GM19372 (cell line): ENCODE measurements at regions not wholly inside any gene's neighbourhood (a gene's known extent, or its start where the extent isn't known, plus 50 kb on each side); places are given as distances from the start of the nearest gene placed in this dataset.
"Not testable (repeated sequence)": the region's sequence is repeated elsewhere in the genome, so short reads cannot be mapped to it uniquely, and the experiment has no call there.

ENCODE experiments used
- ATAC-seq: cut with Tn5 transposase; IDR thresholded peaks from one replicate; pipeline ENCODE4 v1.9.1; 2021; ENCODE audit warnings: mild to moderate bottlenecking, low read depth, moderate library complexity; ENCODE audit not compliant: unreplicated experiment

DNA sequence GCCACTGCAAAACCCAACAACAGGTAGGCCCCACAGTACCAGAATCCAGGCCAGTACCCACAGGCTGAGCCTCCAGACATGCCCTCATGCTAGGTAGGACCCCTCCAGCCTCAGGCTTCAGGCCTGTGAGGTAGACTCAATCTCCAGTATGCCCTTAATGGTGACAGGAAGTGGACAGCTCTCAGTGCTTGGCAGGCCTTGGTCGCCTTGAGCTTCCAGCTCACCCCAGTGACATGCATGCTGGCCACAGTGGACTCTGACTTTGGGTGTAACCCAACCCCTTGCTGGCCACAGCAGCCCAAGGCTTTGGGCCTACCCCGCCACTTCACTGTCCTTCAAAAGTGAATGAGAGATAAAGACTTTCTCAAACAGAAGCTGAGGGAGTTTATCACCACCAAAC, 324.2 kb downstream of the ANTXR2 start:
- no peak for ATAC-seq

DNA sequence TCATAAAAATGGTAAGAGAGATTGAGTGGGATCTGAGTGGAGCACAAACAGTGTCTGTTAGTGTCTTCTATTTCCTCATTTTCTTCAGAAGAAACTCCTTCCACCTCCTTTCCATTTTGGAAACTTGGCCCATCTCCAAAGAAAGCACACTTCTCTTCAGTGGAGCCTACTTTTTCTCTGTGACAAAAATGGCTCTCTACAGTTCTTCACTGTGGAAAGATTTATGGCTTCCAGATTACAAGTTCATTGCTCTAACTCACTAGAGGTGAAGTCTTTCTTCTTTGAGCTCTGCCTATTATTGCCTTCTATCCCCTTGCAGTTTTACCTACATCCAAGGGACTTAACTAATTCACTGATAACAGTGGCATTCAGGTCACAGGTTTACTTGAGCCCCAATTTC, 325.8 kb downstream of the ANTXR2 start:
- no peak for ATAC-seq

DNA sequence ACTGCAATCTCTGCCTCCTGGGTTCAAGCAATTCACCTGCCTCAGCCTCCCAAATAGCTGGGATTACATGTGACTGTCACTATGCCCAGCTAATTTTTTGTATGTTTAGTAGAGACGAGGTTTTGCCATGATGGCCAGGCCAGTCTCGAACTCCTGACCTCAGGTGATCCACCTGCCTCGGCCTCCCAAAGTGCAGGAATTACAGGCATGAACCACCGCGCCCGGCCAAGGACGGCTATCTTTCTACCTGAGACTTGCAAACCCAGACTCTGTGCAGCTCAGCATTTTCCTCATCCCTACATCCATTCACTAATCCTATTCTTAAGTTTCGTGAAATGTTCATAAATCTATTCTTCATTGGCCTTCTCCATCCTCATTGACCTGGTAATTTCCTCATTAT, 330.0 kb downstream of the ANTXR2 start:
- ATAC-seq, result no peak

DNA sequence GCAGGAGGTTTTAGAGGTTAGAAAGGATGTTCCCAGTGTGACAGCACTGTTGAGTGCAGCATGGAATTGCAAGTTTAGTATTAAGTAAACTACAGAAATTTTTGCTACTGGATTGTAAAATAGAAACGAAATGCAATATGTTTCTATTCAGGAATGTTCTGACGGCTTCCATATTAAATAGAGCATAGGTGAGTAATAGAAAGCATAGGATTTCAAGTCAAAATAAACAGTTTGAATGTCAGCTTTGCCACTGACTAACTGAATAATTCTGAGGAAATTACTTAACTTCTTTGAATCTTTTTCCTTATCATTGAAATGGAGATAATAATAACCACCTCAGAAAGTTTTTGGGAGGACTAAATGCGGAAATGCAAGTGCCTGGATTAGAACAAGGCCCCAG, 331.9 kb upstream of the GK2 start:
- no peak for ATAC-seq

DNA sequence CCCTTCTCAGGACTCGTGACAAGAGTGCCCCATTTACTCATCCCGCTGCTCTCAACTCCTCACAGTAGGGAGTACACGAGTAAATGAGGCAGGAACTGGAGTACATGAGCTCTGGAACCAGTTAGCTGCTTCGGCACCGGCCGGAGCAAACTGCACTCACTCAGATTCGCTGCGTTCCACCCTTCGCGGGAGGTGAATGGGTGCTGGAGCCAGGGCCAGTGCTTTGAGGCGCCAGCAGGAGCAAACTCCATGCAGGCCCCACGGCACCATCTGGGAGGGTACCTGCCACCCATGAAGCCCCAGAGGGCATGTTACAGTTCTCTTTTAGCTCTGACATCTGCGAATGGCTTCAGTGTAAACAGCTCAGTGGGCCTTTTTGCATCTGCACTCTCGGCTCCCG, 315.5 kb upstream of the GK2 start:
- ATAC-seq, result no peak

DNA sequence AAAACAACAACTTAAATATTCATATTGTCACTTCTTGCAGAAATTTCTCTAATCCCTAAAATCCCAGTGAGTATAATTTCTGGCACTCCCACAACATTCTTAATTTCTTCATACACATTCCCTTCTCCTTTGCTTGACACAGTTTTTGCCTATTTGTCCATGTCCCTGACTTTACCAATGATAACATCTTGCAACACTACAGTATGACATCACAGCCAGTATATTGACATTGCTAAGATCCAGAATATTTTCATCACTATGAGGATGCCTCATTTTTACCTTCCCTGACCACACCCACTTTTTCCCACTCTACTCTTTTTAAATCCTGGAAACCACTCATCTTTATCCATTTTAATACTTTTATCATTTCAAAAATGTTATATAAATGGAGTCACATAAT, 292.3 kb upstream of the GK2 start:
- no peak for ATAC-seq

DNA sequence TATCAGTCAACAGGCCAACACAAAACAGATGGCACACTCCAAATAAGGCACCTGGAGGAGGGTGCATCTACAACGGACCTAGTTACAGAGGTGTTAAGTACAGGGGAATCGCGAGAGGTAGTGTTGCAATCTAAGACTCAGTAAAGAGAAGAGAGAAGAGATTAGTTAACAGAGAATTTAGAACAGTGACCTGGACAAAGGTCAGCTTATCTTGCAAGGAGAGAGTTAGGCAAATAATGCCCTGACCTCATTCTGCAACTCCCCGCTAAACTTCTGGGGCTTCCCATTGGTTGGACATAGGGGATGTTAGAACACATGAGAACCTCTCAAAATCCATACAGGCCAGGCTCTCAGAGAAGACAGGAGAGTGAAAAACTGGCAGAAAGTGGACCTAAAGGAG, 289.4 kb upstream of the GK2 start:
- ATAC-seq, result no peak

DNA sequence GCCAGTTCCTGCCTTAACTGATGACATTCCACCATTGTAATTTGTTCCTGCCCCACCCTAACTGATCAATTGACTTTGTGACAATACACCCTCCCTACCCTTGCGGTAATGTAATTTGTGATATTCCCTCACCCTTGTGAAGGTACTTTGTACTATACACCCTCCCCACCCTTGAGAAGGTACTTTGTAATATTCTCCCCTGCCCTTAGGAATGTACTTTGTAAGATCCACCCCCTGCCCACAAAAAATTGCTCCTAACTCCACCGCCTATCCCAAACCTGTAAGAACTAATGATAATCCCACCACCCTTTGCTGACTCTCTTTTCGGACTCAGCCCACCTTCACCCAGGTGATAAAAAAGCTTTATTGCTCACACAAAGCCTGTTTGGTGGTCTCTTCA, 288.5 kb upstream of the GK2 start:
- not testable (repeated sequence) for ATAC-seq

DNA sequence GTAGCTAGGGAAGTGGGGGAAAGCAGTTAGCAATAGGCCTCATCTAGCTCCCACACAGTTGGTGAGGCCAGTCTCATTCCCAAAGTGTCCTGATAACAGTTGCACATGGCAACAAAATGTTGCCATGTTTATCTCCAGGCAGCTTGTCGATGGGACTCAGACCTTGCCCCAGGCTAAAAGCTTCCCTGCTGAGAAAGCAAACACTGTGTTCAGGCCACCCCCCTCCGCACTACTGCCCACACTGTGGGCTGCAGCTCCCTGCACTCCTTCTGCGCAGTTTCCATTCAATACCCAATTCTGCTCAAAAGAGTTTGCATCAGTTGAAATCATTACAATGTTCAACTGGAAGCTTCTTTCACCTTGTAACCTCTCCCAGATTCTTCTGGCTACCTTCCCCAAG, 287.8 kb upstream of the GK2 start:
- no peak for ATAC-seq

DNA sequence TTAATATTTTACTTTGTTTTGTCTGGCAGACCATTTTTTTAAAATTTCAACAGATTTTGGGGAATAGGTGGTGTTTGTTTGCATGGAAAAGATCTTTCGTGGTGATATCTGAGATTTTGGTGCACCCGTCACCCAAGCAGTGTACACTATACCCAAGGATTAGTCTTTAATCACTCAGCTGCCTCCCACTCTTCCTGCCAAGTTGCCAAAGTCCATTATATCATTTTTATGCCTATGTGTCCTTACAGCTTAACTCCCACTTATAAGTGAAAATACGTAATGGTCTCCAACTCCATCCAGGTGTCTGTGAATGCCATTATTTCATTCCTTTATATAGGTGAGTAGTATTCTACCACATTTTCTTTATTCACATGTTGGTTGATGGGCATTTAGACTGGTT, 281.7 kb upstream of the GK2 start:
- no peak for ATAC-seq

DNA sequence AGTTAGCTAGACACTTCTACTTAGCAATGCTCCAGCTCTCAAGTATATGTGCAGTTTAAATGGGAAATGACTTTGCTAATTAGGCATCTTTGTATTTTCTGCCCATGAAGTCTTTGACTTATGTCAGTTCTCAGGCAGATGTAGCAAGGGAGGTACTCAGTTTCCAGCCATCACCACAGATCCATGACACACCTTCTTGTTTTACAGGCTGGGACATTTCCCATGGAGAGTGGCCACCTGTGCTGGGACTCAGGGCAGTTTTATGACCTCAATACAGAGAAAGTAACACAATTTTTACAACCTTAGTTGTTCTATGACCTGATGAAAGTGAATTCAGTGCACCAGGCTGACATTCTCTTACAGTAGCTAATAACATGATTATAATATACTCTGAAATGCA, 280.7 kb upstream of the GK2 start:
- ATAC-seq, result no peak

DNA sequence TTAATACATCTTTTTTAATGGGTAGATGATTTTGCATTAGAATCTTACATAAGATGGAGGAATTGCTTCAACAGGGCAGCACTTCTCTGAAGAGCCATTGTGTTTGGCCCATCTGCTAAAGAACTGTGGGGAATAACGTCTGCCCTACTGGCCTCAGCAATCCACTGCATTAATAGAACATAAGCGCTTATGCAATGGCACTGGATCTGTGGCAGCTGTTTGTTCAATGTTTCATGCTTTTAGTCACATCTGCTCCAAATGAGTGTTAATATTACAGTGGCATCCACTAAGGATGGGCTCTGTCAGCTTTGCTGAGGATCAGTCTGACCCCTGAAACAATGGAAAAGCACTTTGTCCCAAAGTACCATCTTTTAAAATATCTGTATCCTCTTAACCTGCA, 279.0 kb upstream of the GK2 start:
- no peak for ATAC-seq

DNA sequence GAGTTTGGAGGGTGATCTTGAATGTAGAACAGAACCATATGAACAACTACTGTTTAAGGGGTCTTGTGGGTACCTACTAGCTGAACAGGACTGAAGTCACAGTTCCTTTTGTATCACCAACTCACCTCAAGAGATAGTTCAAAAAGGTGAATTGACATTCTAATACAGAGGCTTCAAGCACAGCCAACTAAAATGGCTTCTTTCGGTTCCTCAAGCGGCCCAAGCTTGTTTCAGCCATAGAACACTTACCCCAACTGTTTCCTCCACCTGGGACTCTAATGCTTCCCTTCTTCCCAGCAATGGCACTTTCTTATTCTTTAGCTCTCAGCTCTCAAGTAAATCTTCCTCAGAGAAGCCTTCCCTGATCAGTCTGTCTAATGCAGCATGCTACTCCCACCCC, 277.5 kb upstream of the GK2 start:
- ATAC-seq, result no peak

DNA sequence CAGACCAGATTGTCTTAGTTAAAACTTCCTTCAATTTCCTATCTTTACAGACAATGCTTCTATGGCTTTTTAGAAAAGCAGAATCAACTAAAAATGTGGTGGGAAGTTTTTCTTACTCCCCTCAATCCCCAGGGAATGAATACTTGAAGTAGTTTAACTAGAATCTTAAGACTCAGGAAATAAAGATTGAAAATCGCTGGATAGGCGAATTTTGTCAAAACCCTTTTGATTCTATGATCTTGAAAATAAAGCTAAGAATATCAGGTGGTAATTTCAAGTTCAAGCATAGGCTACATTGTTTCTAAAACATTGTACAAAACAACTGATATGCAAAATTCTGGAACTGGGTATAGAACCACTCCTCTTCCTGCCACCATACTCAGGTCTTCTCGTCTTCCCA, 276.5 kb upstream of the GK2 start:
- ATAC-seq, result no peak

DNA sequence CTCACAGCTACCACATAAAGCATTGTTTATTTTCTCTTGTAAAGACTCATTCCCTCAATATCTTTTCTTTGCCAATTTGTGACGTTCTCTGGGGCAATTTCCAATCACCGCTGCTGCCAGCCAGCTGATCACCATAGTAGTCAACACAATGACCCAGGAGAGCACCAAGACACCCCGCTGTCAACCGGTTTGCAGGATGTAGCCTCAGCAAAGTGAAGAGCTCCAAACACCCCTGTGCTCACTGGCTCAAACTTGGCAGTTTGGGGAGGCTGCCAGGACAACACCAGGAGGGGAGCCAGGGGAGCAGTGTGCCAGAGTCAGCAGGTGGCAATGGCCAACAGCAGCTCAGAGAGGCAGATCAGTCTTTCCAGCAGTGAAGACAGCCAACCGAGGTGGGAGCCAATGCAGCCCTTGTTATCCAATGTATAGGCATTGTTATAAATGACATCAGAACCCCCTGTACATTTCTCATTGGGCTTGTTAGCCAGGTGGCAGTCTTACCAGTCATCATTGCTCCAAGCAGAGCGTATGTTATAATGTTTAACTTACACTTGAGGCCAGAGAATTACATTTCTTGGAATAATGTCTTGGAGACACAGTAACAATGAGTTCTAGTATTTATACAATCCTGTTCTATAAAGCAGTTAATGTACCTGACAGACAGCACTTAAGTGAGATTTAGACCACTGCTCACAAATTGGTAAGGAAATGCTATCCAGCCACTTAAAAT, 274.9 kb upstream of the GK2 start:
- ATAC-seq, result no peak

DNA sequence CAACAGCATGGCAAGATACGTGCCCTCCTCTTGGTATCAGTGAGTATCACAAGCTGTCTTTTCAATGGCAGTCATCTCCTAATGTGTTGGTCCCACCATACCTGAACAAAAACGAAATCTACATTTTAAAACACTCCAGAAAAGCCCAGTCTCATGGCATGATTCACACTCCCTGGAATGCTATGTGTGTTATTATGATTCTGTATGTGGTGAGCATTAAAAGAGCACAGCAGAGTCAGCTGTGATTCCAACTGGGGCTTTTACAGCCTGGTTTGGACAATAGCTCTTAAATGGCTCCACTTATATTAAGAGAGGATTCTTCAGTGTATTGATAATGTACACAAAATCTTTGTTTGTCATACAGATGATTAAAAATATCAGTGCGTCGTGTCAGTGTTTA, 274.1 kb upstream of the GK2 start:
- ATAC-seq, result no peak

DNA sequence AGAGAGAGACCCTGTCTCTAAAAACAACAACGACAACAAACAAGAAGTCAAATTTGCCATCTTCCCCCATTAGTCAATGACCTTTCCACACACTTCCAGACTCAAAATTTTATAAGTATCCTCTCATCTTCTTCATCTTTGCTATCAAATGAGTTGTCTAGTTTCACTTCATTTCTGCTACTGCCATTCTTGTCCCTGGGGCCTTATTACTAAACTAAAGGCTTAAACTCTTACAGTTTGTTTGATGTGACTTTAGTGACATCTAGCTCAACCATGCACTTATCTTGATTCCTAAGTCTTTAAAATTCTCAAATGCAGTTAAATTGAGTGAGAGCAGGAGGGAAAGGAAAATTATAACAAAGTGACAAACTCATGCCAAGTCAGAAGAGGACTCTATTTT, 271.8 kb upstream of the GK2 start:
- no peak for ATAC-seq

DNA sequence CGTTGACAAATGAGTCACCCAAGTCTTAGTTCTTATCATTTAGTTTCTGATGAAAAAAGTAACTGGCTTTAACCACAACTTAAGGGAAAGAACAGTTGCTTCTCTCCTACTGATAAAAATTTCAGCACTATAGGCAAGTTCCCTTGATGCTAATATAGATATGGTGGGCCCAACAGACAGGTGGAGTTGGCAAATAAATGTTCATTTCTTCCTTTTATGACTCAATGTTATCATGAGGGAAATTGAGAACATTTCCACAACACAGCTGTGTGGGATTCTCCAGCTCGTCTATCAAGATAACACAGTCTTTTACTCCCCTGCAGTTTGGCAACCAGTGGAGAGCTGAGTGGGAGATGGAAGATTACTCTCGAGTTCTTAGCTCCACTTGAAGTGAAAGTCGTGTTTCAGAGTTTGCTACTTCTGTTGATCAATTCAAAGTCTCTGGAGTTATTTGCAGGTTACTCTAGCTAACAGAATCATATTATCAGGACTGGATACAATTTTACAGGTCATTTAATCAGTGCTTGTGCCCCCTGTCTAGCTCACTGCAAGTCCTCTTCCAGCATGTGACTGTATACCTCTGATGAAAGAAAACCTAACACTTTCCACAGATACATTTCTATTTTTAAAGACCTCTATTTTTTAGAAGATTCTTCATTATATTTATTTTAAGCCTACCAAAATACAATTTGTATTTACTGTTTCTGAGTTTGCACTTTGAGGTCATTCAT, 270.6 kb upstream of the GK2 start:
- ATAC-seq, result no peak

DNA sequence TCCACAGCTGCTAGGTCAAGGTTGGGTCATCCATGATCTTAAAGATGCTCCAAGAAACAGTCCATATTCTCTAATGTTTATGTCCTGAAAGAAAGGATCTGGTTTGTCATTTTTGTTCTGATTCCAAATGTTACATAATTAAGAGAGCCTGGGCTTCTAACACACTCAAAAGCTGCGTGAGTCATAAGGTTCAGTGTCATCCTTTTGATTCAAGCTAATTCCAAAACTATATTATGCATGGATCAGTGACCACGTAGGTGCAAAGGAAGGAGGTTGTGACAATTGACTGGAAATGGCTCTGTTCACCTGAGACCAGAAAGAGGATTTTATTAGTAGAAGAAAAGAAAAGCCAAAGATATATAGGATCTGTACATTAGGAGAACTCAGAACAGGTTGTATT, 268.7 kb upstream of the GK2 start:
- no peak for ATAC-seq

DNA sequence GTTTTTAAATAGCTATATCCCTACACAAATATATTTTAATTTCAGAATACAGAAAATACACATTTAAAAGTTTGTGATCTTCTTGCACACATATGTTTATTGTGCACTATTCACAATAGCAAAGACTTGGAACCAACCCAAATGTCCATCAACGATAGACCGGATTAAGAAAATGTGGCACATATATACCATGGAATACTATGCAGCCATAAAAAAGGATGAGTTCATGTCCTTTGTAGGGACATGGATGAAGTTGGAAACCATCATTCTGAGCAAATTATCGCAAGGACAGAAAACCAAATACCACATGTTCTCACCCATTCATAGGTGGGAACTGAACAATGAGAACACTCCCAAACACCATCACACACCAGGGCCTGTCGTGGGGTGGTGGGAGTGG, 266.9 kb upstream of the GK2 start:
- ATAC-seq, result not testable (repeated sequence)

DNA sequence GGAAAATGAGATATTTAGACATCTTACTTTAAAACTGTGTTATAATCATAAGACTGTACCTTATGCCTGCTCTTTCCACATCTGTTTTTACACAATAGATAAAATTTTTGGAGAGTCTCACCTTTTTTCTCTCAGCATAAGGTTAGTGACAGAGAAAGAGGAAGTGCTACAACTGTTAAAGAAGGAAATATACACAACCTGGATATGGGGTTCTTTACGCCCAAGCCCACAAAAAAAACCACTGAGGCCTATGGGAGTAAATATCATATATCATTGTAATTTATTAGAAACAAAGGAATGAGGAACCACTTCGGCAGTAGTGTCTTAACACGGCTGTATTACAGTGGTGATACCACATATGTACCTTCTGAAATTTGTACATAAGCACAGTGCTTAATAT, 265.9 kb upstream of the GK2 start:
- ATAC-seq, result no peak

DNA sequence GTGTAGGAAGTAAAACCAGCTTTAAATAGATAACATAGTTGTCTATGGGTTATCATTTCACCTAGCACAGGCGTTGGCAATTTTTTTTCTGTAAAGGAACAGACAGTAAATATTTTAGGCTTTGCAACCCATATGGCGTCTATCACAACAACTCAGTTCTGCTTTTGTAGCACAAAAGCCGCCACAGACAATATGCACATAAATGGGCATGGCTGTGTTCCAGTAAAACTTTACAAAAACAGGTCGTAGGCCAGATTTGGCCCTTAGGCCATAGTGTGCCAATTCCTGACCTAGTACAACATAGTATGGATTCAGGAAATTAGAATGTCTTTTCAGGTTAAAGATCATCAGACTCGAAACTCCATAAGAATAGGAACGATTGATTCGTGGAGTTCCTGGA, 265.3 kb upstream of the GK2 start:
- no peak for ATAC-seq
